Activated T-cell treated with anti-CD3 and anti-CD28 coated beads, Interleukin-2, amount 50 U/mL, for 72 hours (primary cell): ENCODE measurements at regions not wholly inside any gene's neighbourhood (a gene's known extent, or its start where the extent isn't known, plus 50 kb on each side); places are given as distances from the start of the nearest gene placed in this dataset.
"Not testable (repeated sequence)": the region's sequence is repeated elsewhere in the genome, so short reads cannot be mapped to it uniquely, and the experiment has no call there.

Source experiments
- ATAC-seq, 2 donors: fragments of 150-1000 bp; cut with Tn5 transposase; replicated peaks in 1 of 2; 2 replicates each; pipeline ENCODE4 v1.10.0; 2021; ENCODE audit warnings: moderate library complexity in 2 of 2, mild to moderate bottlenecking in 1 of 2
- DNase-seq, 2 donors: peaks; one replicate each; pipeline ENCODE4 v3.0.0; 2021 to 2022; ENCODE audit warnings: mixed read lengths in 1 of 2
- H3K27ac Mint-ChIP-seq: one replicate; pipeline ENCODE4 v1.8.0; 2022; ENCODE audit warnings: mild to moderate bottlenecking, moderate library complexity, mixed read lengths
- H3K27me3 Mint-ChIP-seq: one replicate; pipeline ENCODE4 v1.8.0; 2022; ENCODE audit warnings: low read depth, mixed read lengths
- H3K36me3 Mint-ChIP-seq, 2 donors: one replicate each; pipeline ENCODE4 v1.8.0; 2022; ENCODE audit warnings: mixed read lengths in 2 of 2, mild to moderate bottlenecking in 1 of 2; ENCODE audit not compliant: insufficient read depth in 2 of 2
- H3K4me1 Mint-ChIP-seq: one replicate; pipeline ENCODE4 v1.8.0; 2022; ENCODE audit warnings: low read depth, mixed read lengths
- H3K4me3 Mint-ChIP-seq, 2 donors: one replicate each; pipeline ENCODE4 v1.8.0; 2022; ENCODE audit warnings: mild to moderate bottlenecking in 2 of 2, mixed read lengths in 2 of 2, moderate library complexity in 2 of 2
- H3K9me3 Mint-ChIP-seq, 2 donors: one replicate each; pipeline ENCODE4 v1.8.0; 2022; ENCODE audit warnings: mixed read lengths in 2 of 2

- not testable (repeated sequence) for H3K36me3 Mint-ChIP-seq, DNase-seq, H3K4me3 Mint-ChIP-seq, H3K9me3 Mint-ChIP-seq, ATAC-seq, H3K27me3 Mint-ChIP-seq, H3K4me1 Mint-ChIP-seq, H3K27ac Mint-ChIP-seq
These were observed 102.8 kb upstream of the KCNMA1 start for GRCh38 chr10:77740396-77740795.

- no peak for ATAC-seq
- peaks cover 5 to 6% of the 10 kb centered on the region in 2 donors for H3K9me3 Mint-ChIP-seq
- H3K36me3 Mint-ChIP-seq, result peaks cover 7 to 8% of the 10 kb centered on the region in 2 donors
These were observed 101.0 kb upstream of the KCNMA1 start for GRCh38 chr10:77738496-77739158.

DNA sequence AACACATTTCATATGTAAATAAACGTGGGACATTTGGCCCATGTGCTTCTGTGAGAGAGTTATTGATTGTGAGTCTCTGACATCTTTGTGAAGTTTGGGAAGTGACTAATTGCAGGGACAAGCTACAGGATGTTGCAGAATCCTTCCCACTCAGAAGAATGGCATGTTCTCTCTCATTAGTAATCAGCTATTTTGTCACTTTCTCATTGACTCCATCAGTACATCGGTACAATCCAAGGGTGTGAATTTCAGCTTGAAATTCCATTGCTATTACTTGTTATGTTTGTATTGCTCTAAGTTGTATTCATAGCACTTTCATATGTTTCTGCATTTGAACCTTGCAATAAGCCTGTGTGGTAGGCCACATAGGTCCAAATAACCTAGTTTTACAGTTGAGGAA lies 100.0 kb upstream of the KCNMA1 start:
- peaks cover 7 to 8% of the 10 kb centered on the region in 2 donors for H3K36me3 Mint-ChIP-seq
- DNase-seq (no peak), ATAC-seq (no peak)
- H3K9me3 Mint-ChIP-seq, result peaks cover 5 to 6% of the 10 kb centered on the region in 2 donors
- no peak overlapping the region for H3K4me3 Mint-ChIP-seq
- H3K27ac Mint-ChIP-seq, result no peak overlapping the region
- peaks cover 13% of the 10 kb centered on the region for H3K27me3 Mint-ChIP-seq
- H3K4me1 Mint-ChIP-seq, result no peaks in the 10 kb centered on the region

More at GRCh38 chr10:77738496-77739158, 101.0 kb upstream of the KCNMA1 start:
- H3K27ac Mint-ChIP-seq, result peak overlapping the region; percentile 40
- no peak overlapping the region for H3K4me3 Mint-ChIP-seq
- H3K27me3 Mint-ChIP-seq, result peaks cover 11% of the 10 kb centered on the region
- DNase-seq, result no peak
- H3K4me1 Mint-ChIP-seq, result no peaks in the 10 kb centered on the region

- H3K4me3 Mint-ChIP-seq, DNase-seq, H3K27ac Mint-ChIP-seq, H3K9me3 Mint-ChIP-seq, ATAC-seq, H3K4me1 Mint-ChIP-seq, H3K36me3 Mint-ChIP-seq: not testable (repeated sequence)
- H3K27me3 Mint-ChIP-seq, result peaks cover 19% of the 10 kb centered on the region
These were observed 97.5 kb upstream of the KCNMA1 start for GRCh38 chr10:77735136-77735535.

- Mint-ChIP-seq H3K4me1 (no peaks in the 10 kb centered on the region), H3K36me3 (peaks cover 6% of the 10 kb centered on the region in 2 donors), H3K27me3 (peaks cover 19% of the 10 kb centered on the region), H3K27ac (no peak overlapping the region), H3K9me3 (peaks cover 0 to 5% of the 10 kb centered on the region in 2 donors), H3K4me3 (no peak overlapping the region)
- DNase-seq (no peak), ATAC-seq (no peak)
These were observed 94.8 kb upstream of the KCNMA1 start for GRCh38 chr10:77732213-77733003.

- H3K9me3 Mint-ChIP-seq, result no peaks in the 10 kb centered on the region
- H3K4me1 Mint-ChIP-seq, result no peaks in the 10 kb centered on the region
- H3K27ac Mint-ChIP-seq, result no peak overlapping the region
- no peak for ATAC-seq
- no peak overlapping the region for H3K4me3 Mint-ChIP-seq
- DNase-seq, result no peak
- H3K36me3 Mint-ChIP-seq, result no peaks in the 10 kb centered on the region
- H3K27me3 Mint-ChIP-seq, result peaks cover 6% of the 10 kb centered on the region
These were observed 89.9 kb upstream of the KCNMA1 start for GRCh38 chr10:77727481-77727880.

DNA sequence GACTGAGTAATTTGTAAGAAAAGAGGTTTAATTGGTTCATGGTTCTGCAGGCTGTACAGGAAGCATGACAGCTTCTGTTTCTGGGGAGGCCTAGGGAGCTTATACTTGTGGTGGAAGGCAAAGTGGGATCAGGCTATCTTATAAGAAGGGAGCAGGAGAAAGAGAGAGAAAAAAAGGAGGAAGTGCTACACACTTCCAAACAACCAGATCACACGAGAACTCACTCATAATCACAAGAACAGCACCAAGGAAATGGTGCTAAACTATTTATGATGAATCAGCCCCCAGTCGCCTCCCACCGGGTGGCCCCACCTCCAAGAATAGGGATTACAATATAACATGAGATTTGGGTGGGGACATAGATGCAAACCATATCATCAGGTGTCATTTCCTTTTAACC lies 89.1 kb upstream of the KCNMA1 start:
- ATAC-seq (no peak), DNase-seq (no peak)
- no peaks in the 10 kb centered on the region for H3K36me3 Mint-ChIP-seq
- H3K9me3 Mint-ChIP-seq, result no peaks in the 10 kb centered on the region
- H3K27me3 Mint-ChIP-seq, result peaks cover 6% of the 10 kb centered on the region
- H3K4me3 Mint-ChIP-seq, result no peak overlapping the region
- H3K4me1 Mint-ChIP-seq, result no peaks in the 10 kb centered on the region
- H3K27ac Mint-ChIP-seq, result no peak overlapping the region

- H3K9me3 Mint-ChIP-seq, result no peaks in the 10 kb centered on the region
- ATAC-seq (no peak), DNase-seq (no peak)
- H3K4me1 Mint-ChIP-seq, result no peaks in the 10 kb centered on the region
- peaks cover 6% of the 10 kb centered on the region for H3K27me3 Mint-ChIP-seq
- no peak overlapping the region for H3K4me3 Mint-ChIP-seq
- no peaks in the 10 kb centered on the region for H3K36me3 Mint-ChIP-seq
- no peak overlapping the region for H3K27ac Mint-ChIP-seq
These were observed 88.7 kb upstream of the KCNMA1 start for GRCh38 chr10:77726301-77726700.

GRCh38 chr10:77724820-77725219 lies 87.2 kb upstream of the KCNMA1 start:
- Mint-ChIP-seq H3K9me3 (no peaks in the 10 kb centered on the region), H3K4me1 (no peaks in the 10 kb centered on the region), H3K27me3 (no peaks in the 10 kb centered on the region), H3K4me3 (no peak overlapping the region), H3K27ac (no peak overlapping the region), H3K36me3 (no peaks in the 10 kb centered on the region)
- DNase-seq (no peak), ATAC-seq (no peak)

- no peaks in the 10 kb centered on the region for H3K36me3 Mint-ChIP-seq
- H3K4me1 Mint-ChIP-seq, result peaks cover 13% of the 10 kb centered on the region
- no peak overlapping the region for H3K27ac Mint-ChIP-seq
- ATAC-seq (no peak), DNase-seq (no peak)
- H3K9me3 Mint-ChIP-seq, result no peaks in the 10 kb centered on the region
- H3K4me3 Mint-ChIP-seq, result no peak overlapping the region
- H3K27me3 Mint-ChIP-seq, result peaks cover 7% of the 10 kb centered on the region
These were observed 85.8 kb upstream of the KCNMA1 start for GRCh38 chr10:77723376-77723775.

- ATAC-seq, H3K9me3 Mint-ChIP-seq, H3K36me3 Mint-ChIP-seq, H3K4me3 Mint-ChIP-seq, H3K27ac Mint-ChIP-seq, DNase-seq: not testable (repeated sequence)
- Mint-ChIP-seq H3K27me3 (peaks cover 11% of the 10 kb centered on the region), H3K4me1 (peaks cover 17% of the 10 kb centered on the region)
These were observed 85.3 kb upstream of the KCNMA1 start for GRCh38 chr10:77722956-77723355.

GRCh38 chr10:77721815-77722214 lies 84.2 kb upstream of the KCNMA1 start:
- Mint-ChIP-seq H3K27me3 (peaks cover 14% of the 10 kb centered on the region), H3K9me3 (no peaks in the 10 kb centered on the region), H3K4me3 (no peak overlapping the region), H3K36me3 (no peaks in the 10 kb centered on the region), H3K4me1 (peaks cover 18% of the 10 kb centered on the region), H3K27ac (no peak overlapping the region)
- ATAC-seq, result no peak
- DNase-seq, result no peak

GRCh38 chr10:77718957-77719356 lies 81.3 kb upstream of the KCNMA1 start:
- Mint-ChIP-seq H3K36me3 (no peaks in the 10 kb centered on the region), H3K9me3 (no peaks in the 10 kb centered on the region), H3K4me3 (no peak overlapping the region), H3K4me1 (peaks cover 18% of the 10 kb centered on the region), H3K27me3 (peaks cover 25% of the 10 kb centered on the region), H3K27ac (no peak overlapping the region)
- DNase-seq (no peak), ATAC-seq (peak in 1 of 2 donors; percentile 35)
